ENCODE measurements at regions not wholly inside any gene's neighbourhood (a gene's known extent, or its start where the extent isn't known, plus 50 kb on each side); places are given as distances from the start of the nearest gene placed in this dataset.

GRCh38 chr2:150266931-150267330 is 220.5 kb downstream of the RND3 start:
- BruUV-seq (replicated peaks): no TSS peak

GRCh38 chr2:150264442-150264841 is 223.0 kb downstream of the RND3 start:
- CTCF ChIA-PET: no interaction called here
- Histone ChIP-seq H3K4me2 (ENCODE audit: low read length) (no peak overlapping the region), H3K36me3 (ENCODE audit: low read depth, low read length) (no peaks in the 10 kb centered on the region), H3K79me2 (ENCODE audit: low read length) (no peaks in the 10 kb centered on the region), H3K4me3 (ENCODE audit: low read length) (no peak overlapping the region), H3K27me3 (ENCODE audit: low read length) (no peaks in the 10 kb centered on the region), H3K4me1 (ENCODE audit: insufficient read depth, low read length) (no peaks in the 10 kb centered on the region), H4K20me1 (ENCODE audit: low read length) (no peaks in the 10 kb centered on the region), H3F3A (ENCODE audit: low read length, unreplicated experiment) (no peaks in the 10 kb centered on the region), H3K9ac (ENCODE audit: low read length) (no peak overlapping the region), H2AFZ (ENCODE audit: low read length) (no peak overlapping the region), H3K9me2 (replicated peaks; ENCODE audit: low read length) (no peaks in the 10 kb centered on the region), H3K27ac (ENCODE audit: low read length) (no peak overlapping the region), H3K9me3 (ENCODE audit: low read length) (no peaks in the 10 kb centered on the region)
- ATAC-seq (no peak), DNase-seq (no peak)
- POLR2A ChIA-PET (ENCODE audit: unreplicated experiment): interaction anchor here (0.6 kb wide), 1 partner anchor 620 kb away, joined by 3 read pairs; no protein-coding TSS in a partner anchor
- intact Hi-C loops (cut with micrococcal nuclease): no loop called here
- BruUV-seq (replicated peaks): no TSS peak
- TF ChIP-seq EZH2 (IDR thresholded peaks at IDR 0.05; ENCODE audit: low read length, unreplicated experiment) (no peak), EZH2phosphoT487 (IDR thresholded peaks at IDR 0.05; ENCODE audit: borderline replicate concordance, low read length) (no peak), CTCF (conservative IDR thresholded peaks at IDR 0.05; ENCODE audit: low read depth, low read length) (no peak)

More at GRCh38 chr2:150266931-150267330, 220.5 kb downstream of the RND3 start:
- no peak overlapping the region for H2AFZ ChIP-seq (ENCODE audit: low read length)
- H3K9me2 ChIP-seq (replicated peaks; ENCODE audit: low read length): no peaks in the 10 kb centered on the region
- H3K27ac ChIP-seq (ENCODE audit: low read length): no peak overlapping the region
- H3K79me2 ChIP-seq (ENCODE audit: low read length): no peaks in the 10 kb centered on the region
- intact Hi-C loops (cut with micrococcal nuclease): no loop called here
- H4K20me1 ChIP-seq (ENCODE audit: low read length): no peaks in the 10 kb centered on the region
- ChIA-PET CTCF (no interaction called here), POLR2A (ENCODE audit: unreplicated experiment) (no interaction called here)
- DNase-seq (no peak), ATAC-seq (no peak)
- no peak overlapping the region for H3K4me2 ChIP-seq (ENCODE audit: low read length)
- TF ChIP-seq EZH2 (IDR thresholded peaks at IDR 0.05; ENCODE audit: low read length, unreplicated experiment) (no peak), CTCF (conservative IDR thresholded peaks at IDR 0.05; ENCODE audit: low read depth, low read length) (no peak), EZH2phosphoT487 (IDR thresholded peaks at IDR 0.05; ENCODE audit: borderline replicate concordance, low read length) (no peak)
- H3K27me3 ChIP-seq (ENCODE audit: low read length): no peaks in the 10 kb centered on the region
- no peaks in the 10 kb centered on the region for H3F3A ChIP-seq (ENCODE audit: low read length, unreplicated experiment)
- H3K4me1 ChIP-seq (ENCODE audit: insufficient read depth, low read length): peaks cover 12% of the 10 kb centered on the region
- no peaks in the 10 kb centered on the region for H3K9me3 ChIP-seq (ENCODE audit: low read length)
- H3K4me3 ChIP-seq (ENCODE audit: low read length): no peak overlapping the region
- H3K36me3 ChIP-seq (ENCODE audit: low read depth, low read length): no peaks in the 10 kb centered on the region
- no peak overlapping the region for H3K9ac ChIP-seq (ENCODE audit: low read length)

DNA sequence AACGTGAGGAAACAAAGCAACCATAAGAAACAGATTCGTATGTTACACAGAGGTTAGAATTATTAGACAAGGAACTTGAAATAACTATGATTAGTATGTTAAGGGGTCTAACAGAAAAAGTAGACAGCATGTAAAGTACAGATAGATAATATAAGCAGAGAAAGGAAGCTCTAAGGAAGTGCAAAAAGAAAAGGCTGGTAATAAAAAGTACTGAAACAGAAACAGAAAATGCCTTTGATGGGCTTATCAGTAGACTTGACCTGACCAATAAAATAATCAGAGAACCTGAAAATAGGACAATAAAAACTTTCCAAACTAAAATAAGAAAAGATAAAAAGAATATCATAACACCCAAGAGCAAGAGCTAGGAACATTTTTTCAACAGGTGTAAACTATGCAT is 225.8 kb downstream of the RND3 start:
- no peaks in the 10 kb centered on the region for H3K4me1 ChIP-seq (ENCODE audit: insufficient read depth, low read length)
- CTCF ChIA-PET: no interaction called here
- H3K4me3 ChIP-seq (ENCODE audit: low read length): no peak overlapping the region
- H3K9ac ChIP-seq (ENCODE audit: low read length): no peak overlapping the region
- H3K36me3 ChIP-seq (ENCODE audit: low read depth, low read length): no peaks in the 10 kb centered on the region
- H3K79me2 ChIP-seq (ENCODE audit: low read length): no peaks in the 10 kb centered on the region
- no peaks in the 10 kb centered on the region for H3K9me3 ChIP-seq (ENCODE audit: low read length)
- no peaks in the 10 kb centered on the region for H4K20me1 ChIP-seq (ENCODE audit: low read length)
- no peak for DNase-seq
- H3K9me2 ChIP-seq (replicated peaks; ENCODE audit: low read length): no peaks in the 10 kb centered on the region
- no peaks in the 10 kb centered on the region for H3K27me3 ChIP-seq (ENCODE audit: low read length)
- BruUV-seq (replicated peaks): no TSS peak
- no peak overlapping the region for H2AFZ ChIP-seq (ENCODE audit: low read length)
- no peak overlapping the region for H3K4me2 ChIP-seq (ENCODE audit: low read length)
- no peaks in the 10 kb centered on the region for H3F3A ChIP-seq (ENCODE audit: low read length, unreplicated experiment)
- intact Hi-C loops (cut with micrococcal nuclease): no loop called here
- ATAC-seq: no peak
- TF ChIP-seq EZH2phosphoT487 (IDR thresholded peaks at IDR 0.05; ENCODE audit: borderline replicate concordance, low read length) (no peak), EZH2 (IDR thresholded peaks at IDR 0.05; ENCODE audit: low read length, unreplicated experiment) (no peak), CTCF (conservative IDR thresholded peaks at IDR 0.05; ENCODE audit: low read depth, low read length) (no peak)
- POLR2A ChIA-PET (ENCODE audit: unreplicated experiment): no interaction called here
- no peak overlapping the region for H3K27ac ChIP-seq (ENCODE audit: low read length)

All from PC-3 (cell line).